HG03025 (cell line): ENCODE measurements at regions not wholly inside any gene's neighbourhood (a gene's known extent, or its start where the extent isn't known, plus 50 kb on each side); places are given as distances from the start of the nearest gene placed in this dataset.
"Not testable (repeated sequence)": the region's sequence is repeated elsewhere in the genome, so short reads cannot be mapped to it uniquely, and the experiment has no call there.

Source experiments
- ATAC-seq: cut with Tn5 transposase; IDR thresholded peaks from one replicate; pipeline ENCODE4 v1.9.1; 2021; ENCODE audit warnings: mild to moderate bottlenecking, moderate library complexity; ENCODE audit not compliant: unreplicated experiment, low FRiP score

- no peak for ATAC-seq
These were observed 183.1 kb upstream of the SEMA3E start for GRCh38 chr7:83832009-83832408.

DNA sequence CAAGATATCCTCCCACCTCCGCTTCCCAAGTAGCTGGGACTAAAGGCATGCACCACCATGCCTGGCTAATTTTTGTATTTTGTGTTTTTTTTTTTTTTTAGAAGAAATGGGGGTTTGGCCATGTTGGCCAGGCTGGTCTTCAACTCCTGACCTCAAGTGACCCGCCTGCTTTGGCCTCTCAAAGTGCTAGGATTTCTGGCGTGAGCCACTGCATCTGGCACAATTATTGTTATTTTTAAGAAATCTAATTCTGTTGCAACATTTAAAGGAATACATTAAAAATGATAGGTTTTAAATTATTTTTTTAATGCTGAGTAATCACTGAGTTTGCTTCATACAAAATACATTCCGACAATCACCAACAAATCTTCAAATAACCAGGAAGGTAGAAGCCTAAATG, 178.1 kb upstream of the SEMA3E start:
- ATAC-seq = no peak

DNA sequence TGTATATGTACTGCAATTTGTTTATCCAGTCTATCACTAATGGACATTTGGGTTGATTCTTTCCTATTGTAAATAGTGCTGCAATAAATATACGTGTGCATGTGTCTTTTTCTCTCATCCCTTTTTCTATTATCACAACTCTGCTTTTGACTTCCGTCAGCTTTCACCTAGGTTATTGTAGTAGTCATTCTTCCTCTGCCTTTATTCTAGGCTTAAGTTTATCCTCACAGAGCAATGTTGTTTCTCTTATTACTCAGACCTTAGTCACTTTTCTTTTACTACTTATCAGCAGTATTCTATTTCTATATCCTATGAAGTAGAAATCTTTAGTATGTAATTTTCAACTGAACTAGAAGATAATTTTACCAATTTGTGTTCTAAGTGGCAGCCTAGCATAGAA, 175.3 kb upstream of the SEMA3E start:
- ATAC-seq = no peak

GRCh38 chr7:83821866-83822265, 172.9 kb upstream of the SEMA3E start:
- ATAC-seq = no peak

DNA sequence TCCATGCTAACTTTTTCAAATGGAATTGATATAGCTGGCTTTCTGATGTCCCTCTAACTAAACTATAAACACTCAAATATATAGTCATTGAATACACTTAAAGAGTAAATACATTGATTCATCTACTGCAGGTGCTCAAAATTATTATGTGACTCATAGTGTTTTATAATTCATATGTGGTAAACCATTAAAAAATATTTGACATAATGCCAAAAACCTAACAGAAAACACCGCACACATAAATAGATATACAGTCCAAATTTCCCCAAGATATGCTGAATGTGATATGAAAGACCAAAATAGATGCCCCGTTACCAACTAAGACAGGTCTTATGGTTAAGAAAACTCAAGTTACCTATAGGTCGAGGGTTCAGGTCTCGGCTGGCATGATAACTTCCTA, 171.7 kb upstream of the SEMA3E start:
- ATAC-seq = no peak

DNA sequence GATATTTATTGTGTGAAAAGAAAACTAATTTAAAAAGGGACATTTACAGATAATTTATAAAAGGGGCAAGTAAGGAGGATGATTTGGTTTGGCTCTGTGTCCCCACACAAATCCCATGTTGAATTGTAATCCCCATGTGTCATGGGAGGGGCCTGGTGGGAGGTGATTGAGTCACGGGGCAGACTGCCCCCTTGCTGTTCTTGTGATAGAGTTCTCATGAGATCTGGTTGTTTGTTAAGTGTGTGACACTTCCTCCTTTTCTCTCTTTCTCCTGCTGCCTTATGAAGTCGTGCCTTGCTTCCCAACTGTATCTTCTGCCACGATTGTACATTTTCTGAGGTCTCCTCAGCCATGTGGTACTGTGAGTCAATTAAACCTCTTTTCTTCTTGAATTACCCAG, 171.0 kb upstream of the SEMA3E start:
- no peak for ATAC-seq

DNA sequence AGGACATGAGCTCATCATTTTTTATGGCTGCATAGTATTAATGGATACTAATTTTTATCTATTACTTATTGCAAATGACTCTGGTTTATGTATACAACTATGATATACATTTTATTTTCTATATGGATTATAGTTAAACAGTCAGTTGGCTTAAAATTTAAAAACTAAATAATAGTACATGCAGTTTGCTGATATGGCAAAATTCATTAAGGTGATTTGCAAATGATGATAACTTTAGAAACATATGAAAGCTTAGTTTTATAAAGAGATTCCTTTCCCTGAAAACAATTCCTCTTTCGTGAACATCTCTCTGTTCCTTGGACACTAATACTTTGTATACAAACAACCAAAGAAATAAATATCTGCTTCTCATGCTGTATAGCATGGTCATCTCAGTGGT, 165.5 kb upstream of the SEMA3E start:
- no peak for ATAC-seq

GRCh38 chr7:83812563-83812962, 163.6 kb upstream of the SEMA3E start:
- ATAC-seq = not testable (repeated sequence)

DNA sequence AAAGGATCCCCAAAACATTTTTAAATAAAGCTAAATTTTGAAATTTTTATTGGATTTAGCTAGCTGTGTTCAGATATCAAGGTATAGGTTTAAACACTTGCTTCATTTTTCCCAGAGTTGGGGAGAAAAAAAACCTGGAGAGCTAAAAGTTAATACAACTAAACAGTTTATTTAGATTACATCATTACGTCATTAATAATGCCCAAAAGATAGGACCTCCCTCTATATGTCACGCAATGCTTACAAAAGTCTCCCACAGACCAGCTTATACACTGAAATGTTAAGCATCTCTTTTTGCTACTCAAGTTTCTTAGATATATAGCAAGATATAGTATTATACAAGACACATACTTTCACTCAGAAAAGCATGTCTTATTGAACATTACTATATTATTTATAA, 160.0 kb upstream of the SEMA3E start:
- ATAC-seq = no peak

GRCh38 chr7:83807774-83808173, 158.8 kb upstream of the SEMA3E start:
- ATAC-seq = no peak

DNA sequence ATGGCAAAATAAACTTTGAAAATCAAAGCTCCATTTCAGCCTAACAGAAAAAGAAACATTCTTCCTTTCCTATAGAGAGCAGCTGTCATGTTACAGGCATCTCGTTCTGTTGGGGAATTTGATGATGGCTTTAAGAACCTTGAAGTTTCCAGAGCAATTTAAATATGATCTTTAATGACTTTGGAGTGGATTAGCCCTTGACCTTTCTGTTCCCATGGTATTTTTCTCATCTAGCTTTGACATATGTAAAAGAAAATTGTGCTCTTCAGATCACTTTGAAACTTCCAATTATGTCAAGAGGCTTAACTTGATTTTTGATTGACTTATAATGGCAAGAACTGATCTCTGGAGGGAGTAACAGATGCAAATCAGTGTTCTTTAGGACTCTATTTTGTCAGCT, 157.6 kb upstream of the SEMA3E start:
- no peak for ATAC-seq

- ATAC-seq = no peak
These were observed 150.4 kb upstream of the SEMA3E start for GRCh38 chr7:83799333-83799732.

DNA sequence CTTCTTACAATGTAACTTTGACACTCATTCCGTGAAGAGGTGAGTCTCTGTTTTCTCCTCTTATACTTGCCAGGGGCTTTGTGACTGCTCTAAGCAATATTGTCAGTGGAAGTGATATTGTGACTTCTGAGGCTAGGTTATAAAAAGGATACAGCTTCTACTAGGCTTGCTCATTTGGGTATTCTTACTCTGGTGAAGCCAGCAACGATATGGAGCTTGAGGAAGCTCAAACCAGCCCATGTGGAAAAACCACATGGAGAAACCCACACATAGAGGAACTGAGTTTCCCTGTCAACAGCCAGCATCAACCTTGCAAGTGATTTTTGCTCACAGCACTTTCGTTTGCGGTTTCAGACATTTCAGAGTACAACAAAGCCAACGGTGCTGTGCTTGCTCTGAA, 149.6 kb upstream of the SEMA3E start:
- ATAC-seq = peak; percentile 66

DNA sequence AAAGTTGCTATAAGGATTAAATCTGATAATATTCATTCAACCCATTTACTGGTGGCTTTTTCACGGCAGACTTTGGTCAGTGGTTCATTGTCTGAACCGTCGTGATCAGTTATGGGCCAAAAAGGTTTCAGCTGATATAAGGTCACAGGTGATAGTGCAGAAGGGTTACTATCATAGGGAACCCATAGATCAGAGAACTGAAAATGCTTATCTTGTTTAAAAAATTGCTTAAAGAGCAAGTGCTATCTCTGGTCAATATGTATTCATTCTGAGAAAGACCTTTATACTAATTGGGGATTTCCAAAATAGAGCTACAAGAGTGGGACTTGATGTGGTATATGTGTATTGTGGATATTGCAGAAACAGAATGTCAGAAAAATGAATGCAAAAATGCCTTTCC, 147.8 kb upstream of the SEMA3E start:
- peak; percentile 44 for ATAC-seq

DNA sequence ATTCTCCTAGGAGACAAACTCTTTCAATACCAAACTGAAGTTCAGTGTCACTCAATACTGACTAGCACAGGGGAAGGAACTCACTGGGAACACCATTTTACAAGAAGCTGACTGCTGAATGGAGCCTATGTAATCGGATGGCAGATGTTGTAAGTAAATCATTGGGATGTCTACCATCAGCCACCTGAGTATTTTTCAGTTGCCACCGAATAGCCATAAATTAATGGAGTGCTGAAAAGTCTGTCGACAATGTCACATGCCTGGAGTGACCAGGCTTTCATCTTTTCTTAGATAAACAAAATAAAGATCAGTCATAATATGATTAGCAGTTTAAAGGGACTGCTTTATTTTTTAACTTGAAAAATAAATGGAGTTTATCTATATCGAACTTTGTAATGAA, 145.9 kb upstream of the SEMA3E start:
- ATAC-seq = no peak

DNA sequence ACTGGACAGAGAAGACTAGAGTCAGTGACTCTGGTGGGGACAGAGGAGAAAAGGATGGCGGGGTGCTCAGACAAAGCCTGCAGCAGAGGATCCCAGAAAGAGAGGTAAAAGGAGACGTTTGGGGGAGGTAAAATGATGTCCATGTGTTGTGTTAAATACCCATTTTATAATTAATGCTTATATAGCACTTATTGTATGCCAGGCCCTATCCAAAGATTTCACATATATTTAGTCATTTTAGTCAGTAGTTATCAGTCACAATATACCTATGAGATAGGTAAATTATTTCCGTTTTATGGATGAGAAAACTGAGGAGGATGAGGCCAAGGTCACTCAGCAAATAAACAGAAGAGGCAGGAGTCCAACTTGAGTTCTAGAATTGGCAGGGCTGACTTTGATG, 144.6 kb upstream of the SEMA3E start:
- ATAC-seq = no peak

DNA sequence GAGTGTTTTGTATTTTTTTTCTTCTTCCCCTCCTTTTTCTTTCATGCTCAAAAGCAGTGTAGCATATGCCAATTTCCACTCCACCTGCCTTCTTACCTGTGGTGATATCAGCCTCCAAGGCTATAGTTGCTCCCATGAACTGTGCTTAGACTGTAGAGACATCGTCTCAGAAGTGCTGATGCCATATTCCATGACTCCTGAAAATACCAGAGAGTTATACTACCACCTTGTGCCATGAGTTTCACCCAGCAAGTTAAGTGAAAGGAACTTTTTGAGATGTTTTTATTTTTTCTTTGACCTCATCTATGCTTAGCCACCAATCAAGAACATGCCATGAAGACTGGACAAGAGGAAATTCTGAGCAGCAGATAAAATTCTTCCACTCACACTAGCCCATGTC, 142.8 kb upstream of the SEMA3E start:
- ATAC-seq = no peak

GRCh38 chr7:83786858-83787257, 137.9 kb upstream of the SEMA3E start:
- no peak for ATAC-seq

- ATAC-seq = no peak
These were observed 133.7 kb upstream of the SEMA3E start for GRCh38 chr7:83782628-83783027.

- no peak for ATAC-seq
These were observed 129.1 kb upstream of the SEMA3E start for GRCh38 chr7:83778073-83778443.

- ATAC-seq = no peak
These were observed 128.6 kb upstream of the SEMA3E start for GRCh38 chr7:83777406-83778072.

DNA sequence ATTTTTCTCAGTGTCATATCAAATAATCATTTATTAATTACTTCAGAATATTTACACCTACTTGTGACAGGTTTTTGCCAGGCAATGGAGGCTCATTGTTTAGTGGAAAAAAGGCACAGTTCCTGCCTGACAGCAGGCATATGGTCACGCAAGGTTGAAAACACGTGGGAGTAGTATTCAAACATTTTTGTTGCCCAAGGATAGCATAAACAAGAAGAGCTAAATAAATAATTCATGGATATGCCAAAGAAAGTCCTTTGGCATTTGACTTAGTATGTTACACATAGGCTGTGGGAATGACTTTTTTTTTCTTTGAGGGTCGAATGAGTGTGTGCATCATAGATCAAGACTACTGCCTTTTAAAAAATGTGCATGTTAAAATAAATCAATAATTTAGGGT, 120.5 kb upstream of the SEMA3E start:
- no peak for ATAC-seq

DNA sequence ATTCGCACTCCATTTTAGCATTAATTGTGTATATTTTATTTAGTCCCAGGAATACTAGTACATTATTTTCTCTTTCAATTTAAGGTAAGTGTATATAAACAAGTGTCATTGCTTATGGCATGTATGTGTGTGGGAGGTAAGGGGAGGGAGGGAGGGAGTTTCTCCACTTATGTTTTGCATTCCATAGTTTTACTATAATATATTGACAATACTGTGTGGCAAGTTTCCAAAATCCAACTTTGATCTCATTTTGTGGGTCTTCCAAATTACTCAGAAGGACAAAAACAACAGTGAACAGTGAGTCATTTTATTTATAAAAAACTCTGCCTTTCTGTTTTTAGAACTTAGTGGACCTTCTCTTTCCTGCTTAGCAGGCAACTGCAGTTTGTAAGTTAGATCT, 102.3 kb upstream of the SEMA3E start:
- ATAC-seq = no peak
